Fibroblast of skin of abdomen (primary cell): ENCODE measurements at regions not wholly inside any gene's neighbourhood (a gene's known extent, or its start where the extent isn't known, plus 50 kb on each side); places are given as distances from the start of the nearest gene placed in this dataset.
A peak's percentile ranks its signal among the peaks of the same experiment; 100 is the strongest.
"Not testable (repeated sequence)": the region's sequence is repeated elsewhere in the genome, so short reads cannot be mapped to it uniquely, and the experiment has no call there.

Source experiments
- DNase-seq: peaks from one replicate; pipeline ENCODE4 v3.0.0-alpha.2; 2013

GRCh38 chr10:44267007-44267406 is 117.9 kb downstream of the CXCL12 start:
- DNase-seq: no peak

- peak; percentile 46 for DNase-seq
These were observed 120.7 kb downstream of the CXCL12 start for GRCh38 chr10:44264244-44264643.

- peak; percentile 42 for DNase-seq
These were observed 121.1 kb downstream of the CXCL12 start for GRCh38 chr10:44263771-44264170.

DNA sequence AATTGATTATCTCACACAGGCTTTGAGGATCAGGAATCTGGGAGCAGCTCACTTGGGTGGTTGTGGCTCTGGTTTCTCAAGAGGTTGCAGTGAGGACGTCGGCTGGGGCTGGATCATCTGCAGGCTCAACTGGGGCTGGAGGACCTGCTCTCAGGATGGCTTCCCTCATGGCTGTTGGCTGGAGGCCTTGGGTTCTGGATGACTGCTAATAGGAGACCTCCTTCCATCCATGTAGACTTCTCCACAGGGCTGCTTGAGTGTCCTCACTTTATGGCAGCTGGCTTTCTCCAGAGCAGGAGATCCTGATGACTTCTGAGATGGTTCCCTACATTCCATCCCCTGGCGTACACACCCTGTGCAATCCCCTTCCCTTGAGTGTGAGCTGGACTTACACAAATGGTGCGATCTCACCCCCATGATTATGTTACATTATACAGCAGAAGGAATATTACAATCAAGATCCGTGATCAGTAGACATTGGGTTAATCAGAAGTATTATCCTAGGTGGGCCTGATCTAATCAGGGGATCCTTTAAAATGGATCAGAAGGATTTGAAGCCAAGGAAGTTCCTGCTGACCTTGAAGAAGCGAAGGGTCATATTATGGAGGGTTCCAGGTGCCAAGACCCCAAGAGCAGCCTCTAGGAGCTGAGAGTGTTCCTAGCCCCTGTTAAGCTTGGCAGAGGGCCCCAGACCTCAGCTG is 122.2 kb downstream of the CXCL12 start:
- no peak for DNase-seq

- DNase-seq: peak; percentile 44
These were observed 123.0 kb downstream of the CXCL12 start for GRCh38 chr10:44261710-44262455.

- DNase-seq: peak; percentile 44
These were observed 123.6 kb downstream of the CXCL12 start for GRCh38 chr10:44261296-44261695.

GRCh38 chr10:44260286-44260928 is 124.5 kb downstream of the CXCL12 start:
- DNase-seq: no peak

DNA sequence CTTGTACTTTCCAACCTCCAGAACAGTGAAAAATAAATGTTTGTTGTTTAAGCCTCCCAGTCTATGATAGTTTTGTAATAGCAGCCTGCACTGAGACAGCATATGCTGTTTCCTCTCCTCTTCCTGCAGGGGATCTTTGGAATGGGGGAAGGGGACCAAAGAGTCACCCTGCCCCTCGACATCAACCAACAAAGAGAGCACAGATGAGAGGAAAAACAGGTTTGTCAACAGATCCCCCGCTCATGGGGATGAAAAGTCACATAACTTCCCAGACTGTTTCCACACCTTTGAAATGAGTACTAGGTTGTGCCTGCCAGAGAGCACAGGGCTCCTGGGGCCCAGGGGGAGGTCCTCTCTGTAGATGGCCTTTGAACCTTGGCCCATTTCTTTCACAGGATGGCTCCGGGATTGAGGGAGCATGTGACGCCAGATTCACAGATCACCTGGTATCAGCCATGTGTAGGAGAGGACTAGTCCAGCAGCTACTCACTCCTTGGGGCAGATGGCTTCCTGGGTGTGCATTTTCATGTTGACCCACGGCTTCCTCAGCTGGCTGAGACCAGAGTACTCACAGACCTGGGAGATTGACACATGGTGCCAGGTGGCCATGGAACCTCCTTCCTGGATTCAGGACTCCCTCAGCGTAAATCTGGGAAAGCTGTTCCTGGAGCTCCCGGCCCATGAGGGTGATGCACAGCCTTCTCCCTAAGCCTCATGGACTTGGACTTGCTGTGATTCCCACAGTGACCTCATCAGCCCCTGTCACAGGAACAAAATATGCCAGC is 125.6 kb downstream of the CXCL12 start:
- no peak for DNase-seq

DNA sequence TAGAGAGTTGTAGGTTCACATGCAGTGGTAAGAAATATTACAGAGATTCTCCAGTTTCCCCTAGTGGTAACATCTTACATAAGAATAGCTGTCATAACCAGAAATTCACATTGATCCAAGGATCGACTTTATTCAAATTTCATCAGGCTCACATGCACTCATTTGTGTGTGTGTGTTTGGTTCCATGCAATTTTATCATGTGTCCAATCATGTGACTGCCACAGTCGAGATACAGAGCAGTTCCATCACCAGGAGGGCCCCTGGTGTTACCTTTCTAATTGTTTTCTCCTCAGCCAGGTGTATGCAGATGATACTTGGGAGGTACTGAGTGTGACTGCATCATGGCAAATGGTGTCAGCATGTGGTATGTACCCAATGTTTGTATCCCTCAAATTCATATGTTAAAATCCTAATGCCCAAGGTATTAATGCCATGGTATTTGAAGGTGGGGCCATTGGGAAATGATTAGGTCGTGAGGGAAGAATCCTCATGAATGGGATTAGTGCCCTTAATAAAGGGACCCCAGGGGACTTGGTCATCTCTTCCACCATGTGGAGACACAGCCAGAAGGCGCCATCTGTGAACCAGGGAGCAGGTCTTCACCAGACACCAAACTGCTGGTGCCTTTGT is 126.3 kb downstream of the CXCL12 start:
- DNase-seq: no peak

GRCh38 chr10:44258019-44258418 is 126.9 kb downstream of the CXCL12 start:
- no peak for DNase-seq

- DNase-seq: peak; percentile 95
These were observed 131.0 kb downstream of the CXCL12 start for GRCh38 chr10:44253769-44254462.

DNA sequence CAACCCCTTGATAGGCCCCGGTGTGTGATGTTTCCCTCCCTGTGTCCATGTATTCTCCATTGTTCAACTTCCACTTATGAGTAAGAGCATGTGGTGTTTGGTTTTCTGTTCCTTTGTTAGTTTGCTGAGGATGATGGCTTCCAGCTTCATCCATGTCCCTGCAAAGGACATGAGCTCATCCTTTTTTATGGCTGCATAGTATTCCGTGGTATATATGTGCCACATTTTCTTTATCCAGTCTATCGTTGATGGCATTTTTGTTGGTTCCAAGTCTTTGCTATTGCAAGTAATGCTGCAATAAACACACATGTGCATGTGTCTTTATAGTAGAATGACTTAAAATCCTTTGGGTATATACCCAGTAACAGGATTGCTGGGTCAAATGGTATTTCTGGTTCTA is 132.3 kb downstream of the CXCL12 start:
- not testable (repeated sequence) for DNase-seq

DNA sequence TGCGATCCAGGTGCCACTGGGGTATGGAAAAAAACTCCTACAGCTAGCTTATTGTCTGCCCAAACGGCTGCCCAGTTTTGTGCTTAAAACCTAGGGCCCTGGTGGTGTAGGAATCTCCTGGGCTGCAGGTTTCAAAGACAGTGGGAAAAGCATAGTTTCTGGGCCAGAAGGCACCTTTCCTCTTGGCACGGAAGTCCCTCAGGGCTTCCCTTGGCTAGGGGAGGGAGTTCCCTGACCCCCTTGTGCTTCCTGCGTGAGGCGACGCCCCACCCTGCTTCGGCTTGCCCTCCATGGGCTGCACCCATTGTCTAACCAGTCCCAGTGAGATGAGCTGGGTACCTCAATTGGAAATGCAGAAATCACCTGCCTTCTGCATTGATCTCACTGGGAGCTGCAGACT is 135.0 kb downstream of the CXCL12 start:
- DNase-seq: not testable (repeated sequence)

DNA sequence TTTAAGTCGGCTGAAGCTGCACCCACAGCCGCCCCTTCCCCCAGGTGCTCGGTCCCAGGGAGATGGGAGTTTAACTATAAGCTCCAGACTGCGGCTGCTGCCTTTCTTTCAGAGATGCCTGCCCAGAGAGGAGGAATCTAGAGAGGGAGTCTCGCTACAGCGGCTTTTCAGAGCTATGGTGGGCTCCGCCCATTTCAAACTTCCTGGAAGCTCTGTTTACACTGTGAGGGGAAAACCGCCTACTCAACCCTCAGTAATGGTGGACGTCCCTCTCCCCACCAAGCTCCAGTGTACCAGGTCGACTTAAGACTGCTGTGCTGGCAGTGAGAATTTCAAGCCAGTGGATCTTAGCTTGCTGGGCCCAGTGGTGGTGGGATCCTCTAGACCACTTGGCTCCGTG is 135.4 kb downstream of the CXCL12 start:
- no peak for DNase-seq

GRCh38 chr10:44246700-44247099 is 138.2 kb downstream of the CXCL12 start:
- DNase-seq: not testable (repeated sequence)

- not testable (repeated sequence) for DNase-seq
These were observed 138.6 kb downstream of the CXCL12 start for GRCh38 chr10:44246287-44246686.

DNA sequence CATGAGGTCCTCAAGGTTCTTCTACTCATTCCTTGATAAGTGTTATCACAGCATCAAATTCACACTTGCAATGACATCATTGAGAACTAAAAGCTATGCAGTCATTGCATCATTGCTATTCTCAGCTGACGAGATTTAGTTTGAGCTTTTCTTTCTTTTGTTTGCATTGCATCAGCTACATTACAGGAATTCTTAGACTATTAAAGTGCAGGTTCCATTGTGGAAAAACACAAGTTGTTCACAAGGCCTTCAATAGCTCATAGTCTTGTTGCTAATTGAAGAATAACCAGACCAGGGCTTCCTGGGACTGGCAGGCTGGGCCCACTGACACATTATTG is 139.3 kb downstream of the CXCL12 start:
- DNase-seq: peak; percentile 75

DNA sequence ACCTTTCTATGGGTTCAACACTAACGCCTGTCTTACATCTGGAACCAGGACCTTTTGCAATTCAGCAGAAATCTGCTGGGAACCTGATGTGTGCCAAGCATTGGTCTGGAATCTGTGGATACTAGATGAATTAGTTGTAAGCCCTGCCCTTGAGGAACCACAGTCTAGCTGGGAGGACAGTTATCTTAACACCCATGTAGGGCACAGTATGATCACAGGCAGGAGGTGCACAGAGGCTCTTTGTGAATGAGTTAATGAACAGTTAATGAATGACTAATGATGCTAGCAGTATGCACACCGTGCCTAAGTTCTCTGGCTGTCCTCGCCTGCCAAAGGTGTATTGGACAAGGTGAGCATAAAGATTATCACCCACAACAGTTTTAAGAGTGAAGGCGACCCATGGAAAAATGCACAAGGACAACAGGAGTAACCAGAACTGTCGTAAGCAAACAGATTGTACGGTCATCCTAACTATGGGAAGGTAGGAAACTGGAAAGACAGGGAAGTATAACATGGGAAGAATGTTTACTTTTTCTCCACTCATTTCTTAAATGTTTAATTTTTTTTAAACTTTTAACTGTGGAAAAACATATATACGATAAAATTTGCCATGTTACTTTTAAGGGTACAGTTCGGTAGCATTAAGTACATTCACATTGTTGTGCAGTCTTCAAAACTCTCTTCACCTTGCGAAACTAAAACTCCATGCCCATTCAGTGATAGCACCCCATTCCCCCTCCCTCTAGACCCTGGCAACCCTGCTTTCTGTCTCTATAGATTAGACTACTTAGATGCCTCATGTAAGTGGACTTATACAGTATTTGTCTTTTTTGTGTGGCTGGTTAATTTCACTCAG is 139.9 kb downstream of the CXCL12 start:
- no peak for DNase-seq

- DNase-seq: no peak
These were observed 140.9 kb downstream of the CXCL12 start for GRCh38 chr10:44243851-44244510.

GRCh38 chr10:44242826-44243225 is 142.1 kb downstream of the CXCL12 start:
- no peak for DNase-seq
